Activated naive CD8-positive, alpha-beta T cell (primary cell): ENCODE measurements at regions not wholly inside any gene's neighbourhood (a gene's known extent, or its start where the extent isn't known, plus 50 kb on each side); places are given as distances from the start of the nearest gene placed in this dataset.

Experiments
- H3K27ac Mint-ChIP-seq: one replicate; pipeline ENCODE4 v1.8.0; 2021; ENCODE audit warnings: mixed read lengths
- H3K27me3 Mint-ChIP-seq: one replicate; pipeline ENCODE4 v1.8.0; 2021; ENCODE audit warnings: mixed read lengths
- H3K36me3 Mint-ChIP-seq: one replicate; pipeline ENCODE4 v1.8.0; 2021; ENCODE audit warnings: mixed read lengths
- H3K4me1 Mint-ChIP-seq: one replicate; pipeline ENCODE4 v1.8.0; 2021; ENCODE audit warnings: low read depth, mixed read lengths
- H3K4me3 Mint-ChIP-seq: one replicate; pipeline ENCODE4 v1.8.0; 2021; ENCODE audit warnings: mild to moderate bottlenecking, mixed read lengths
- H3K9me3 Mint-ChIP-seq: one replicate; pipeline ENCODE4 v1.8.0; 2021; ENCODE audit warnings: low read depth, mixed read lengths

- Mint-ChIP-seq H3K4me1 (no peaks in the 10 kb centered on the region), H3K27me3 (no peaks in the 10 kb centered on the region), H3K4me3 (no peak overlapping the region), H3K27ac (no peak overlapping the region), H3K9me3 (peaks cover 6% of the 10 kb centered on the region), H3K36me3 (no peaks in the 10 kb centered on the region)
These were observed 124.6 kb upstream of the E2F7 start for GRCh38 chr12:77189901-77190416.

GRCh38 chr12:77189458-77189857, 124.1 kb upstream of the E2F7 start:
- no peaks in the 10 kb centered on the region for H3K36me3 Mint-ChIP-seq
- no peak overlapping the region for H3K27ac Mint-ChIP-seq
- H3K27me3 Mint-ChIP-seq: no peaks in the 10 kb centered on the region
- H3K4me3 Mint-ChIP-seq: no peak overlapping the region
- peaks cover 6% of the 10 kb centered on the region for H3K9me3 Mint-ChIP-seq
- H3K4me1 Mint-ChIP-seq: no peaks in the 10 kb centered on the region

- no peaks in the 10 kb centered on the region for H3K4me1 Mint-ChIP-seq
- peaks cover 4% of the 10 kb centered on the region for H3K9me3 Mint-ChIP-seq
- no peak overlapping the region for H3K4me3 Mint-ChIP-seq
- H3K27ac Mint-ChIP-seq: no peak overlapping the region
- H3K27me3 Mint-ChIP-seq: no peaks in the 10 kb centered on the region
- no peaks in the 10 kb centered on the region for H3K36me3 Mint-ChIP-seq
These were observed 114.1 kb upstream of the E2F7 start for GRCh38 chr12:77179515-77179914.

- no peak overlapping the region for H3K4me3 Mint-ChIP-seq
- no peaks in the 10 kb centered on the region for H3K36me3 Mint-ChIP-seq
- H3K27ac Mint-ChIP-seq: no peak overlapping the region
- H3K4me1 Mint-ChIP-seq: no peaks in the 10 kb centered on the region
- H3K27me3 Mint-ChIP-seq: peaks cover 2% of the 10 kb centered on the region
- H3K9me3 Mint-ChIP-seq: peaks cover 13% of the 10 kb centered on the region
These were observed 102.4 kb upstream of the E2F7 start for GRCh38 chr12:77167801-77168200.

- Mint-ChIP-seq H3K27ac (no peak overlapping the region), H3K9me3 (peaks cover 8% of the 10 kb centered on the region), H3K36me3 (no peaks in the 10 kb centered on the region), H3K4me3 (no peak overlapping the region), H3K27me3 (peaks cover 2% of the 10 kb centered on the region), H3K4me1 (no peaks in the 10 kb centered on the region)
These were observed 101.3 kb upstream of the E2F7 start for GRCh38 chr12:77166696-77167095.

GRCh38 chr12:77163074-77164038, 98.0 kb upstream of the E2F7 start:
- peaks cover 7% of the 10 kb centered on the region for H3K9me3 Mint-ChIP-seq
- H3K4me3 Mint-ChIP-seq: no peak overlapping the region
- peaks cover 2% of the 10 kb centered on the region for H3K27me3 Mint-ChIP-seq
- no peaks in the 10 kb centered on the region for H3K4me1 Mint-ChIP-seq
- H3K36me3 Mint-ChIP-seq: no peaks in the 10 kb centered on the region
- H3K27ac Mint-ChIP-seq: no peak overlapping the region

GRCh38 chr12:77161944-77162343, 96.6 kb upstream of the E2F7 start:
- H3K9me3 Mint-ChIP-seq: peaks cover 7% of the 10 kb centered on the region
- no peaks in the 10 kb centered on the region for H3K36me3 Mint-ChIP-seq
- peaks cover 2% of the 10 kb centered on the region for H3K27me3 Mint-ChIP-seq
- H3K4me3 Mint-ChIP-seq: no peak overlapping the region
- no peaks in the 10 kb centered on the region for H3K4me1 Mint-ChIP-seq
- no peak overlapping the region for H3K27ac Mint-ChIP-seq

GRCh38 chr12:77160931-77161330, 95.6 kb upstream of the E2F7 start:
- H3K4me3 Mint-ChIP-seq: no peak overlapping the region
- H3K9me3 Mint-ChIP-seq: peaks cover 7% of the 10 kb centered on the region
- H3K27ac Mint-ChIP-seq: no peak overlapping the region
- peaks cover 2% of the 10 kb centered on the region for H3K27me3 Mint-ChIP-seq
- no peaks in the 10 kb centered on the region for H3K36me3 Mint-ChIP-seq
- no peaks in the 10 kb centered on the region for H3K4me1 Mint-ChIP-seq

- H3K9me3 Mint-ChIP-seq: peaks cover 4% of the 10 kb centered on the region
- peaks cover 3% of the 10 kb centered on the region for H3K27me3 Mint-ChIP-seq
- no peak overlapping the region for H3K27ac Mint-ChIP-seq
- no peaks in the 10 kb centered on the region for H3K36me3 Mint-ChIP-seq
- H3K4me1 Mint-ChIP-seq: no peaks in the 10 kb centered on the region
- no peak overlapping the region for H3K4me3 Mint-ChIP-seq
These were observed 88.3 kb upstream of the E2F7 start for GRCh38 chr12:77153706-77154105.

- Mint-ChIP-seq H3K4me3 (no peak overlapping the region), H3K36me3 (no peaks in the 10 kb centered on the region), H3K4me1 (no peaks in the 10 kb centered on the region), H3K9me3 (peaks cover 4% of the 10 kb centered on the region), H3K27me3 (peaks cover 3% of the 10 kb centered on the region), H3K27ac (no peak overlapping the region)
These were observed 87.3 kb upstream of the E2F7 start for GRCh38 chr12:77152623-77153193.

- Mint-ChIP-seq H3K9me3 (peaks cover 4% of the 10 kb centered on the region), H3K36me3 (no peaks in the 10 kb centered on the region), H3K4me3 (no peak overlapping the region)
These were observed 85.7 kb upstream of the E2F7 start for GRCh38 chr12:77151030-77151429.

GRCh38 chr12:77133566-77133965, 68.2 kb upstream of the E2F7 start:
- H3K27ac Mint-ChIP-seq: no peak overlapping the region
- H3K36me3 Mint-ChIP-seq: no peaks in the 10 kb centered on the region
- no peak overlapping the region for H3K4me3 Mint-ChIP-seq
- no peaks in the 10 kb centered on the region for H3K4me1 Mint-ChIP-seq
- H3K9me3 Mint-ChIP-seq: no peaks in the 10 kb centered on the region
- peaks cover 6% of the 10 kb centered on the region for H3K27me3 Mint-ChIP-seq

More at GRCh38 chr12:77151030-77151429, 85.7 kb upstream of the E2F7 start:
- Mint-ChIP-seq H3K27me3 (peaks cover 3% of the 10 kb centered on the region), H3K27ac (no peak overlapping the region), H3K4me1 (no peaks in the 10 kb centered on the region)

- Mint-ChIP-seq H3K27ac (no peak overlapping the region), H3K9me3 (no peaks in the 10 kb centered on the region), H3K27me3 (peaks cover 4% of the 10 kb centered on the region), H3K4me1 (no peaks in the 10 kb centered on the region), H3K36me3 (no peaks in the 10 kb centered on the region), H3K4me3 (no peak overlapping the region)
These were observed 66.7 kb upstream of the E2F7 start for GRCh38 chr12:77131977-77132490.

- no peak overlapping the region for H3K27ac Mint-ChIP-seq
- peaks cover 4% of the 10 kb centered on the region for H3K27me3 Mint-ChIP-seq
- no peaks in the 10 kb centered on the region for H3K36me3 Mint-ChIP-seq
- H3K9me3 Mint-ChIP-seq: no peaks in the 10 kb centered on the region
- no peaks in the 10 kb centered on the region for H3K4me1 Mint-ChIP-seq
- no peak overlapping the region for H3K4me3 Mint-ChIP-seq
These were observed 64.8 kb upstream of the E2F7 start for GRCh38 chr12:77130193-77130592.

- H3K4me3 Mint-ChIP-seq: no peak overlapping the region
- H3K27ac Mint-ChIP-seq: no peak overlapping the region
- peaks cover 7% of the 10 kb centered on the region for H3K27me3 Mint-ChIP-seq
- H3K4me1 Mint-ChIP-seq: no peaks in the 10 kb centered on the region
- H3K9me3 Mint-ChIP-seq: no peaks in the 10 kb centered on the region
- no peaks in the 10 kb centered on the region for H3K36me3 Mint-ChIP-seq
These were observed 59.4 kb upstream of the E2F7 start for GRCh38 chr12:77124767-77125166.
